ENCODE measurements at regions not wholly inside any gene's neighbourhood (a gene's known extent, or its start where the extent isn't known, plus 50 kb on each side); places are given as distances from the start of the nearest gene placed in this dataset.

GRCh38 chrX:147680251-147680650 is 231.5 kb upstream of the FMR1 start:
- Histone ChIP-seq H3K9me2 (ENCODE audit: insufficient read depth) (0 out of 2 replicates have a peak, but pooled peaks cover 6% of the 10 kb centered on the region), H3K36me3 (ENCODE audit: low read depth) (no peaks in the 10 kb centered on the region), H3K4me2 (no peak overlapping the region), H3K9me3 (ENCODE audit: insufficient read depth, low read depth) (no peaks in the 10 kb centered on the region), H3K4me1 (replicated peaks; ENCODE audit: insufficient read depth) (no peaks in the 10 kb centered on the region), H3K4me3 (no peak overlapping the region), H3K79me2 (ENCODE audit: low read depth) (no peaks in the 10 kb centered on the region), H4K20me1 (ENCODE audit: insufficient read depth) (no peaks in the 10 kb centered on the region), H3K27ac (no peak overlapping the region), H2AFZ (no peak overlapping the region), H3K27me3 (ENCODE audit: insufficient read depth, low read depth) (no peaks in the 10 kb centered on the region), H3F3A (ENCODE audit: insufficient read depth, low read depth) (no peaks in the 10 kb centered on the region)
- BruUV-seq (replicated peaks): no TSS peak
- ChIA-PET CTCF (no interaction called here), POLR2A (ENCODE audit: unreplicated experiment) (no interaction called here)
- TF ChIP-seq EZH2 (IDR thresholded peaks at IDR 0.05; ENCODE audit: low read depth) (no peak), CTCF (conservative IDR thresholded peaks at IDR 0.05) (no peak)
- DNase-seq: no peak
- intact Hi-C loops (cut with micrococcal nuclease; ENCODE audit: unreplicated experiment): no loop called here

- Histone ChIP-seq H3K27ac (no peak overlapping the region), H3K36me3 (ENCODE audit: low read depth) (no peaks in the 10 kb centered on the region), H3K79me2 (ENCODE audit: low read depth) (no peaks in the 10 kb centered on the region), H3K9me2 (ENCODE audit: insufficient read depth) (no peaks in the 10 kb centered on the region), H3K4me3 (no peak overlapping the region), H4K20me1 (ENCODE audit: insufficient read depth) (no peaks in the 10 kb centered on the region), H3K9me3 (ENCODE audit: insufficient read depth, low read depth) (0 out of 2 replicates have a peak, but pooled peaks cover 2% of the 10 kb centered on the region), H3K27me3 (ENCODE audit: insufficient read depth, low read depth) (no peaks in the 10 kb centered on the region), H2AFZ (no peak overlapping the region), H3K4me1 (replicated peaks; ENCODE audit: insufficient read depth) (no peaks in the 10 kb centered on the region), H3K4me2 (no peak overlapping the region), H3F3A (ENCODE audit: insufficient read depth, low read depth) (no peaks in the 10 kb centered on the region)
- BruUV-seq (replicated peaks): no TSS peak
- no peak for DNase-seq
- CTCF ChIA-PET: no interaction called here
- TF ChIP-seq CTCF (conservative IDR thresholded peaks at IDR 0.05) (no peak), EZH2 (IDR thresholded peaks at IDR 0.05; ENCODE audit: low read depth) (no peak)
- POLR2A ChIA-PET (ENCODE audit: unreplicated experiment): no interaction called here
- intact Hi-C loops (cut with micrococcal nuclease; ENCODE audit: unreplicated experiment): no loop called here
Observed at GRCh38 chrX:147693511-147693910, 218.2 kb upstream of the FMR1 start.

- H3K4me2 ChIP-seq: no peak overlapping the region
- BruUV-seq (replicated peaks): no TSS peak
- H3K27me3 ChIP-seq (ENCODE audit: insufficient read depth, low read depth): no peaks in the 10 kb centered on the region
- H3F3A ChIP-seq (ENCODE audit: insufficient read depth, low read depth): no peaks in the 10 kb centered on the region
- H2AFZ ChIP-seq: no peak overlapping the region
- no peaks in the 10 kb centered on the region; the same call in 1 of the 2 replicates for H3K9me2 ChIP-seq (ENCODE audit: insufficient read depth)
- no peaks in the 10 kb centered on the region for H3K79me2 ChIP-seq (ENCODE audit: low read depth)
- H3K9me3 ChIP-seq (ENCODE audit: insufficient read depth, low read depth): 0 out of 2 replicates have a peak, but pooled peaks cover 2% of the 10 kb centered on the region
- no peaks in the 10 kb centered on the region for H3K4me1 ChIP-seq (replicated peaks; ENCODE audit: insufficient read depth)
- H4K20me1 ChIP-seq (ENCODE audit: insufficient read depth): no peaks in the 10 kb centered on the region
- TF ChIP-seq EZH2 (IDR thresholded peaks at IDR 0.05; ENCODE audit: low read depth): no peak
- TF ChIP-seq CTCF (conservative IDR thresholded peaks at IDR 0.05): no peak
- POLR2A ChIA-PET (ENCODE audit: unreplicated experiment): no interaction called here
- H3K27ac ChIP-seq: no peak overlapping the region
- CTCF ChIA-PET: no interaction called here
- no peak overlapping the region for H3K4me3 ChIP-seq
- DNase-seq: no peak
- intact Hi-C loops (cut with micrococcal nuclease; ENCODE audit: unreplicated experiment): no loop called here
- H3K36me3 ChIP-seq (ENCODE audit: low read depth): no peaks in the 10 kb centered on the region
Observed at GRCh38 chrX:147699061-147699460, 212.7 kb upstream of the FMR1 start.
